ENCODE measurements at regions not wholly inside any gene's neighbourhood (a gene's known extent, or its start where the extent isn't known, plus 50 kb on each side); places are given as distances from the start of the nearest gene placed in this dataset.

DNA sequence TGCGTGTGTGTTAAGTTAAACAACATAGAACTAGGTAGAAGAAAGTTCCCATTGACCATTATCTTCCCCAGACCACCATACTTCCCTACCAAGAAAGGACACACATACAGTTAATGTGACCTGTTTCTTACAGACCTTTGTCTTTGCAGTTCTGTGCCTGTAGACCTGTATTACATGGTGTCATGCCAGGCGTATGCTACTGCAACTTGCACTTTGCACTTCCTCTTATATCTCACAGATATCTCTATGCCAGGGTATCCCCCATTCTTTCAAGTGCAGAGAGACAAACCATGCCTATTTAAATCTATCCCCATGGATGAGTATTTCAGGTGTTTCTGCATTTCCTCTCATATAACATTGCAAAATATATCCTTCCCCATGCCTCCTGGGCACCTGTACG is 136.8 kb upstream of the PKDCC start:
- Histone ChIP-seq H3K27me3 (ENCODE audit: insufficient read depth, low read depth) (no peaks in the 10 kb centered on the region), H3K36me3 (ENCODE audit: low read depth) (no peaks in the 10 kb centered on the region), H3K4me1 (replicated peaks; ENCODE audit: insufficient read depth) (peaks cover 11% of the 10 kb centered on the region), H3K4me3 (no peak overlapping the region), H3K27ac (no peak overlapping the region), H3K79me2 (ENCODE audit: low read depth) (no peaks in the 10 kb centered on the region), H4K20me1 (ENCODE audit: insufficient read depth) (no peaks in the 10 kb centered on the region), H3K9me3 (ENCODE audit: insufficient read depth, low read depth) (peaks cover 3% of the 10 kb centered on the region), H3K9me2 (ENCODE audit: insufficient read depth) (no peaks in the 10 kb centered on the region), H3F3A (ENCODE audit: insufficient read depth, low read depth) (no peaks in the 10 kb centered on the region), H2AFZ (no peak overlapping the region), H3K4me2 (no peak overlapping the region)
- DNase-seq, result no peak
- CTCF ChIA-PET, result no interaction called here
- POLR2A ChIA-PET (ENCODE audit: unreplicated experiment), result no interaction called here
- no TSS peak for BruUV-seq (replicated peaks)
- no peak for TF ChIP-seq EZH2 (IDR thresholded peaks at IDR 0.05; ENCODE audit: low read depth)
- TF ChIP-seq, protein P1, sequence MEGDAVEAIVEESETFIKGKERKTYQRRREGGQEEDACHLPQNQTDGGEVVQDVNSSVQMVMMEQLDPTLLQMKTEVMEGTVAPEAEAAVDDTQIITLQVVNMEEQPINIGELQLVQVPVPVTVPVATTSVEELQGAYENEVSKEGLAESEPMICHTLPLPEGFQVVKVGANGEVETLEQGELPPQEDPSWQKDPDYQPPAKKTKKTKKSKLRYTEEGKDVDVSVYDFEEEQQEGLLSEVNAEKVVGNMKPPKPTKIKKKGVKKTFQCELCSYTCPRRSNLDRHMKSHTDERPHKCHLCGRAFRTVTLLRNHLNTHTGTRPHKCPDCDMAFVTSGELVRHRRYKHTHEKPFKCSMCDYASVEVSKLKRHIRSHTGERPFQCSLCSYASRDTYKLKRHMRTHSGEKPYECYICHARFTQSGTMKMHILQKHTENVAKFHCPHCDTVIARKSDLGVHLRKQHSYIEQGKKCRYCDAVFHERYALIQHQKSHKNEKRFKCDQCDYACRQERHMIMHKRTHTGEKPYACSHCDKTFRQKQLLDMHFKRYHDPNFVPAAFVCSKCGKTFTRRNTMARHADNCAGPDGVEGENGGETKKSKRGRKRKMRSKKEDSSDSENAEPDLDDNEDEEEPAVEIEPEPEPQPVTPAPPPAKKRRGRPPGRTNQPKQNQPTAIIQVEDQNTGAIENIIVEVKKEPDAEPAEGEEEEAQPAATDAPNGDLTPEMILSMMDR (conservative IDR thresholded peaks at IDR 0.05), result no peak
- intact Hi-C loops (cut with micrococcal nuclease; ENCODE audit: unreplicated experiment), result no loop called here

DNA sequence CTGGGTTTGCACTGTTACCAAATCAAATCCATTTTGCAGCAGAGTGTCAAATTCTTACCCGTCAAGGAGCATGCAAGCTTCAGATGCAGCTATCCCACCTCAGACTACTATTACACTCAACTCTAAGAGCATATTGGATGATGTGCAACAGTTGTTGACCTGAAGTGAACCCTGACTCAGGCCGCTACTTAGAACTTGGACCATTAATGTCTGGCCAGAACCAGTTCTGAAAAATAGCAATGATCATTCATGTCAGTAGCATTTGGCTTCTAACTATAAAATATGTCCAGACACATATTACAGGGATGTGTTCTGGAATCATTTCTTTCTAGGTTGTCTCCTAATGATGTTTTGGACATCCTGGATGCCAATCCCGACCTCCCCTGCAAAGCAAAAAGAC is 135.5 kb upstream of the PKDCC start:
- no peaks in the 10 kb centered on the region for H4K20me1 ChIP-seq (ENCODE audit: insufficient read depth)
- no peaks in the 10 kb centered on the region for H3K36me3 ChIP-seq (ENCODE audit: low read depth)
- no peaks in the 10 kb centered on the region for H3K27me3 ChIP-seq (ENCODE audit: insufficient read depth, low read depth)
- H3K9me2 ChIP-seq (ENCODE audit: insufficient read depth), result no peaks in the 10 kb centered on the region
- H3K4me3 ChIP-seq, result no peak overlapping the region
- H3K9me3 ChIP-seq (ENCODE audit: insufficient read depth, low read depth), result peaks cover 3% of the 10 kb centered on the region
- BruUV-seq (replicated peaks), result no TSS peak
- ChIA-PET POLR2A (ENCODE audit: unreplicated experiment) (no interaction called here), CTCF (no interaction called here)
- H3K4me2 ChIP-seq, result no peak overlapping the region
- H3K4me1 ChIP-seq (replicated peaks; ENCODE audit: insufficient read depth), result peaks cover 11% of the 10 kb centered on the region
- intact Hi-C loops (cut with micrococcal nuclease; ENCODE audit: unreplicated experiment), result no loop called here
- H3K27ac ChIP-seq, result no peak overlapping the region
- no peak overlapping the region for H2AFZ ChIP-seq
- H3K79me2 ChIP-seq (ENCODE audit: low read depth), result no peaks in the 10 kb centered on the region
- no peak for DNase-seq
- no peaks in the 10 kb centered on the region for H3F3A ChIP-seq (ENCODE audit: insufficient read depth, low read depth)
- TF ChIP-seq, protein P1 (conservative IDR thresholded peaks at IDR 0.05), result no peak
- no peak for TF ChIP-seq EZH2 (IDR thresholded peaks at IDR 0.05; ENCODE audit: low read depth)

DNA sequence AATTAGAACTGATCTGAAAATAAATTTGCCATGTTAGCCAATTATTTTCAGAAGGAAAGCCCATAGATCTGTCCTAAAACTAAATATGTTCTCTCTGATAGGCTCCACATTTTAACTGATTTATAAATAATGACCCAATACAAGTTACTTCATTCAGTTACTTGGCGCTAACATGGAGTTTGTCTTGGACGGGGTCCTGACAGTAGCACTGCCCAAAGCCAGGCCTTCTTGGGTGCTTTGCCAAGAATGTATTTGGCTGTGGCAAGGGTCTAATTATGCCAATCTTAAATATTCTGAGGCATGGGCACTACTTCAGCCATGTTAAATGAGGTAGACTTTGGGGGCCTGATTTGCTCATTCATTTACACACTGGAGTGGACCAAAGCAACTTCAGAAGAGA is 135.0 kb upstream of the PKDCC start:
- Histone ChIP-seq H3K9me2 (ENCODE audit: insufficient read depth) (no peaks in the 10 kb centered on the region), H2AFZ (no peak overlapping the region), H3K27ac (no peak overlapping the region), H3K4me3 (no peak overlapping the region), H3K36me3 (ENCODE audit: low read depth) (no peaks in the 10 kb centered on the region), H4K20me1 (ENCODE audit: insufficient read depth) (no peaks in the 10 kb centered on the region), H3K79me2 (ENCODE audit: low read depth) (no peaks in the 10 kb centered on the region), H3K27me3 (ENCODE audit: insufficient read depth, low read depth) (no peaks in the 10 kb centered on the region), H3K4me2 (no peak overlapping the region), H3F3A (ENCODE audit: insufficient read depth, low read depth) (no peaks in the 10 kb centered on the region), H3K9me3 (ENCODE audit: insufficient read depth, low read depth) (peaks cover 3% of the 10 kb centered on the region), H3K4me1 (replicated peaks; ENCODE audit: insufficient read depth) (peaks cover 7% of the 10 kb centered on the region)
- no peak for TF ChIP-seq EZH2 (IDR thresholded peaks at IDR 0.05; ENCODE audit: low read depth)
- TF ChIP-seq, protein P1 (conservative IDR thresholded peaks at IDR 0.05), result no peak
- POLR2A ChIA-PET (ENCODE audit: unreplicated experiment), result no interaction called here
- CTCF ChIA-PET, result no interaction called here
- DNase-seq, result no peak
- no TSS peak for BruUV-seq (replicated peaks)
- intact Hi-C loops (cut with micrococcal nuclease; ENCODE audit: unreplicated experiment), result no loop called here

All from PC-9 (cell line).